ENCODE measurements at regions not wholly inside any gene's neighbourhood (a gene's known extent, or its start where the extent isn't known, plus 50 kb on each side); places are given as distances from the start of the nearest gene placed in this dataset.

- H3K27ac ChIP-seq: no peak overlapping the region
- DNase-seq: no peak
- no peaks in the 10 kb centered on the region for H3K27me3 ChIP-seq
- TF ChIP-seq CTCF (IDR thresholded peaks at IDR 0.05): no peak
- no peak for TF ChIP-seq POLR2A (IDR thresholded peaks at IDR 0.05)
- no peaks in the 10 kb centered on the region for H3K4me1 ChIP-seq
- intact Hi-C loops (cut with DNase I): no loop called here
- no peaks in the 10 kb centered on the region for H3K36me3 ChIP-seq
- H3K9me3 ChIP-seq: no peaks in the 10 kb centered on the region
- 76 to 80% methylated on average over 3 of the region's 3 CpGs for WGBS, 2 donors
- H3K4me3 ChIP-seq (replicated peaks in 1 of 3): no peak overlapping the region
These were observed 848.3 kb downstream of the METTL15 start for GRCh38 chr11:28956446-28956845.

GRCh38 chr11:28951191-28951590 is 843.0 kb downstream of the METTL15 start:
- intact Hi-C loops (cut with DNase I): no loop called here
- Histone ChIP-seq H3K36me3 (no peaks in the 10 kb centered on the region), H3K27ac (no peak overlapping the region), H3K9me3 (no peaks in the 10 kb centered on the region), H3K4me1 (no peaks in the 10 kb centered on the region), H3K4me3 (replicated peaks in 1 of 3) (no peak overlapping the region), H3K27me3 (no peaks in the 10 kb centered on the region)
- TF ChIP-seq POLR2A (IDR thresholded peaks at IDR 0.05): no peak
- no peak for TF ChIP-seq CTCF (IDR thresholded peaks at IDR 0.05)
- 87 to 89% methylated on average over 1 of the region's 1 CpG for WGBS, 2 donors
- no peak for DNase-seq

GRCh38 chr11:28939381-28939780 is 831.2 kb downstream of the METTL15 start:
- Histone ChIP-seq H3K27ac (no peak overlapping the region), H3K4me3 (replicated peaks in 1 of 3) (no peak overlapping the region), H3K9me3 (no peaks in the 10 kb centered on the region), H3K4me1 (no peaks in the 10 kb centered on the region), H3K27me3 (no peaks in the 10 kb centered on the region), H3K36me3 (no peaks in the 10 kb centered on the region)
- WGBS, 2 donors: 55 to 57% methylated on average over 2 of the region's 2 CpGs
- no peak for DNase-seq
- intact Hi-C loops (cut with DNase I): no loop called here
- TF ChIP-seq POLR2A (IDR thresholded peaks at IDR 0.05) (no peak), CTCF (IDR thresholded peaks at IDR 0.05) (no peak)

- H3K4me3 ChIP-seq (replicated peaks in 1 of 3): no peak overlapping the region
- H3K9me3 ChIP-seq: no peaks in the 10 kb centered on the region
- TF ChIP-seq CTCF (IDR thresholded peaks at IDR 0.05): no peak
- TF ChIP-seq POLR2A (IDR thresholded peaks at IDR 0.05): no peak
- H3K4me1 ChIP-seq: no peaks in the 10 kb centered on the region
- H3K27me3 ChIP-seq: no peaks in the 10 kb centered on the region
- intact Hi-C loops (cut with DNase I): no loop called here
- WGBS, 2 donors: 69 to 85% methylated on average over 1 of the region's 1 CpG
- no peak for DNase-seq
- no peak overlapping the region for H3K27ac ChIP-seq
- H3K36me3 ChIP-seq: no peaks in the 10 kb centered on the region
These were observed 829.9 kb downstream of the METTL15 start for GRCh38 chr11:28938091-28938490.

GRCh38 chr11:28932940-28933339 is 824.8 kb downstream of the METTL15 start:
- no peaks in the 10 kb centered on the region for H3K27me3 ChIP-seq
- no peak overlapping the region for H3K4me3 ChIP-seq (replicated peaks in 1 of 3)
- H3K9me3 ChIP-seq: no peaks in the 10 kb centered on the region
- H3K4me1 ChIP-seq: no peaks in the 10 kb centered on the region
- intact Hi-C loops (cut with DNase I): no loop called here
- no peak overlapping the region for H3K27ac ChIP-seq
- 94 to 95% methylated on average over 4 of the region's 4 CpGs for WGBS, 2 donors
- H3K36me3 ChIP-seq: no peaks in the 10 kb centered on the region
- DNase-seq: no peak
- TF ChIP-seq POLR2A (IDR thresholded peaks at IDR 0.05) (no peak), CTCF (IDR thresholded peaks at IDR 0.05) (no peak)

Measured in thyroid gland (tissue), 4 donors.